NOMO-1 (cell line): ENCODE measurements at regions not wholly inside any gene's neighbourhood (a gene's known extent, or its start where the extent isn't known, plus 50 kb on each side); places are given as distances from the start of the nearest gene placed in this dataset.

Experiments used
- DNase-seq, 2 experiments: peaks; one replicate each; lab custom pipeline; 2025; ENCODE audit not compliant: unreplicated experiment in 2 of 2; lab: John Stamatoyannopoulos, UW

- no peak for DNase-seq
Measured at GRCh38 chr5:167453246-167454030, 838.0 kb upstream of the WWC1 start.

- DNase-seq = no peak
Measured at GRCh38 chr5:167458412-167458811, 833.0 kb upstream of the WWC1 start.

- no peak for DNase-seq
Measured at GRCh38 chr5:167460449-167461020, 830.9 kb upstream of the WWC1 start.

GRCh38 chr5:167463939-167464338, 827.5 kb upstream of the WWC1 start:
- DNase-seq = no peak

GRCh38 chr5:167466992-167467391, 824.5 kb upstream of the WWC1 start:
- DNase-seq = no peak

- no peak for DNase-seq
Measured at GRCh38 chr5:167472566-167473108, 818.8 kb upstream of the WWC1 start.

GRCh38 chr5:167478188-167478587, 813.3 kb upstream of the WWC1 start:
- no peak for DNase-seq

GRCh38 chr5:167479779-167480178, 811.7 kb upstream of the WWC1 start:
- DNase-seq = no peak

GRCh38 chr5:167481345-167481744, 810.1 kb upstream of the WWC1 start:
- no peak for DNase-seq

GRCh38 chr5:167482555-167482954, 808.9 kb upstream of the WWC1 start:
- DNase-seq = no peak

- DNase-seq = no peak
Measured at GRCh38 chr5:167485061-167485774, 806.2 kb upstream of the WWC1 start.

- no peak for DNase-seq
Measured at GRCh38 chr5:167488371-167488770, 803.1 kb upstream of the WWC1 start.

- DNase-seq = no peak
Measured at GRCh38 chr5:167489202-167489601, 802.2 kb upstream of the WWC1 start.

- no peak for DNase-seq
Measured at GRCh38 chr5:167503926-167504720, 787.3 kb upstream of the WWC1 start.

- DNase-seq = no peak
Measured at GRCh38 chr5:167507463-167508233, 783.8 kb upstream of the WWC1 start.

GRCh38 chr5:167509076-167509475, 782.4 kb upstream of the WWC1 start:
- no peak for DNase-seq

- DNase-seq = no peak
Measured at GRCh38 chr5:167511276-167511675, 780.2 kb upstream of the WWC1 start.

GRCh38 chr5:167512111-167512510, 779.3 kb upstream of the WWC1 start:
- DNase-seq = no peak

GRCh38 chr5:167513381-167513780, 778.1 kb upstream of the WWC1 start:
- DNase-seq = no peak

- DNase-seq = no peak
Measured at GRCh38 chr5:167514461-167514860, 777.0 kb upstream of the WWC1 start.
